ENCODE measurements at regions not wholly inside any gene's neighbourhood (a gene's known extent, or its start where the extent isn't known, plus 50 kb on each side); places are given as distances from the start of the nearest gene placed in this dataset.

GRCh38 chr3:64306745-64307144 is 81.5 kb upstream of the PRICKLE2 start:
- H3K4me3 ChIP-seq (ENCODE audit: low read depth, low read length, poor library complexity, severe bottlenecking) = no peak overlapping the region
- DNase-seq (ENCODE audit: low spot score) = no peak
- H3K4me2 ChIP-seq (ENCODE audit: low read length) = no peak overlapping the region
- no peak overlapping the region for H2AFZ ChIP-seq (ENCODE audit: low read length)
- no peaks in the 10 kb centered on the region for H3K4me1 ChIP-seq (ENCODE audit: insufficient read depth, low read length, poor library complexity, severe bottlenecking)
- no peaks in the 10 kb centered on the region for H3K9me2 ChIP-seq (ENCODE audit: insufficient read depth, low read length)
- no TSS peak for BruUV-seq (replicated peaks)
- no peaks in the 10 kb centered on the region for H3K9me3 ChIP-seq (ENCODE audit: low read length)
- intact Hi-C loops (cut with micrococcal nuclease; ENCODE audit: unreplicated experiment) = no loop called here
- no peaks in the 10 kb centered on the region for H3K36me3 ChIP-seq (ENCODE audit: insufficient read depth, low read length)
- no peak overlapping the region for H3K27ac ChIP-seq (ENCODE audit: low read depth, low read length, poor library complexity, severe bottlenecking)
- POLR2A ChIA-PET = interaction anchor here (1.0 kb wide), 1 partner anchor 10 kb away, joined by 3 read pairs; no protein-coding TSS in a partner anchor
- CTCF ChIA-PET (ENCODE audit: unreplicated experiment) = no interaction called here
- H3K79me2 ChIP-seq (ENCODE audit: insufficient read depth, low read depth, low read length) = no peaks in the 10 kb centered on the region
- TF ChIP-seq, protein P1, sequence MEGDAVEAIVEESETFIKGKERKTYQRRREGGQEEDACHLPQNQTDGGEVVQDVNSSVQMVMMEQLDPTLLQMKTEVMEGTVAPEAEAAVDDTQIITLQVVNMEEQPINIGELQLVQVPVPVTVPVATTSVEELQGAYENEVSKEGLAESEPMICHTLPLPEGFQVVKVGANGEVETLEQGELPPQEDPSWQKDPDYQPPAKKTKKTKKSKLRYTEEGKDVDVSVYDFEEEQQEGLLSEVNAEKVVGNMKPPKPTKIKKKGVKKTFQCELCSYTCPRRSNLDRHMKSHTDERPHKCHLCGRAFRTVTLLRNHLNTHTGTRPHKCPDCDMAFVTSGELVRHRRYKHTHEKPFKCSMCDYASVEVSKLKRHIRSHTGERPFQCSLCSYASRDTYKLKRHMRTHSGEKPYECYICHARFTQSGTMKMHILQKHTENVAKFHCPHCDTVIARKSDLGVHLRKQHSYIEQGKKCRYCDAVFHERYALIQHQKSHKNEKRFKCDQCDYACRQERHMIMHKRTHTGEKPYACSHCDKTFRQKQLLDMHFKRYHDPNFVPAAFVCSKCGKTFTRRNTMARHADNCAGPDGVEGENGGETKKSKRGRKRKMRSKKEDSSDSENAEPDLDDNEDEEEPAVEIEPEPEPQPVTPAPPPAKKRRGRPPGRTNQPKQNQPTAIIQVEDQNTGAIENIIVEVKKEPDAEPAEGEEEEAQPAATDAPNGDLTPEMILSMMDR (conservative IDR thresholded peaks at IDR 0.05; ENCODE audit: low read length) = no peak
- no peak for TF ChIP-seq EZH2phosphoT487 (IDR thresholded peaks at IDR 0.05; ENCODE audit: borderline replicate concordance, low read depth, low read length)
- H4K20me1 ChIP-seq (ENCODE audit: insufficient read depth, low read length) = no peaks in the 10 kb centered on the region

DNA sequence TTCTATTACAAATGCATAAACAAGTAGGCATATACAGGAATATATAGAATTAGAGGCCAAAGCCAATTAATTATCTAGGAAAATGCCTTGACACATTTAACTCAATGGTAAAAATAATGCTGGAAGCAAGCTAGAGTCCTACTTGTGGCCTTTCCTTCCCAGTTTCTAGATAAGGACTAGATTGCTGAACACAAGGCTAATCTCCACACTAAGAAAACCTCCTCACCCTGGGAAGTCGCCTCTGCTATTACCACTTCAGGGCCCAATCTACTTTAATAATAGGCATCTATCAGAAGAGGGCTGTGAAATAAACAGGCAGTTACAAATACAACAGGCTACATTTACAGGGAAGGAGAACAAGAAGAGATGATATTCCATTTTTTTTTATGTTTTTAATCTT is 80.5 kb upstream of the PRICKLE2 start:
- DNase-seq (ENCODE audit: low spot score) = no peak
- intact Hi-C loops (cut with micrococcal nuclease; ENCODE audit: unreplicated experiment) = no loop called here
- H3K9me2 ChIP-seq (ENCODE audit: insufficient read depth, low read length) = no peaks in the 10 kb centered on the region
- TF ChIP-seq, protein P1 (conservative IDR thresholded peaks at IDR 0.05; ENCODE audit: low read length) = no peak
- TF ChIP-seq EZH2phosphoT487 (IDR thresholded peaks at IDR 0.05; ENCODE audit: borderline replicate concordance, low read depth, low read length) = no peak
- no peak overlapping the region for H3K4me2 ChIP-seq (ENCODE audit: low read length)
- no peaks in the 10 kb centered on the region for H4K20me1 ChIP-seq (ENCODE audit: insufficient read depth, low read length)
- H3K4me3 ChIP-seq (ENCODE audit: low read depth, low read length, poor library complexity, severe bottlenecking) = no peak overlapping the region
- H3K4me1 ChIP-seq (ENCODE audit: insufficient read depth, low read length, poor library complexity, severe bottlenecking) = no peaks in the 10 kb centered on the region
- H2AFZ ChIP-seq (ENCODE audit: low read length) = no peak overlapping the region
- H3K27ac ChIP-seq (ENCODE audit: low read depth, low read length, poor library complexity, severe bottlenecking) = no peak overlapping the region
- H3K79me2 ChIP-seq (ENCODE audit: insufficient read depth, low read depth, low read length) = no peaks in the 10 kb centered on the region
- no peaks in the 10 kb centered on the region for H3K9me3 ChIP-seq (ENCODE audit: low read length)
- no TSS peak for BruUV-seq (replicated peaks)
- H3K36me3 ChIP-seq (ENCODE audit: insufficient read depth, low read length) = no peaks in the 10 kb centered on the region
- CTCF ChIA-PET (ENCODE audit: unreplicated experiment) = no interaction called here
- POLR2A ChIA-PET = no interaction called here

- intact Hi-C loops (cut with micrococcal nuclease; ENCODE audit: unreplicated experiment) = no loop called here
These were observed 79.7 kb upstream of the PRICKLE2 start for GRCh38 chr3:64304828-64305410.

More at GRCh38 chr3:64304828-64305410, 79.7 kb upstream of the PRICKLE2 start:
- Histone ChIP-seq H3K9me2 (ENCODE audit: insufficient read depth, low read length) (no peaks in the 10 kb centered on the region), H3K4me1 (ENCODE audit: insufficient read depth, low read length, poor library complexity, severe bottlenecking) (no peaks in the 10 kb centered on the region), H4K20me1 (ENCODE audit: insufficient read depth, low read length) (no peaks in the 10 kb centered on the region), H3K27ac (ENCODE audit: low read depth, low read length, poor library complexity, severe bottlenecking) (no peak overlapping the region), H3K4me2 (ENCODE audit: low read length) (no peak overlapping the region), H3K36me3 (ENCODE audit: insufficient read depth, low read length) (no peaks in the 10 kb centered on the region), H3K79me2 (ENCODE audit: insufficient read depth, low read depth, low read length) (no peaks in the 10 kb centered on the region), H3K4me3 (ENCODE audit: low read depth, low read length, poor library complexity, severe bottlenecking) (no peak overlapping the region), H3K9me3 (ENCODE audit: low read length) (no peaks in the 10 kb centered on the region), H2AFZ (ENCODE audit: low read length) (no peak overlapping the region)
- TF ChIP-seq, protein P1 (conservative IDR thresholded peaks at IDR 0.05; ENCODE audit: low read length) = no peak
- TF ChIP-seq EZH2phosphoT487 (IDR thresholded peaks at IDR 0.05; ENCODE audit: borderline replicate concordance, low read depth, low read length) = no peak
- BruUV-seq (replicated peaks) = no TSS peak
- POLR2A ChIA-PET = interaction anchor here (0.7 kb wide), 1 partner anchor 778 kb away, joined by 3 read pairs; no protein-coding TSS in a partner anchor
- CTCF ChIA-PET (ENCODE audit: unreplicated experiment) = no interaction called here
- DNase-seq (ENCODE audit: low spot score) = no peak
